Memory B cell (primary cell): ENCODE measurements at regions not wholly inside any gene's neighbourhood (a gene's known extent, or its start where the extent isn't known, plus 50 kb on each side); places are given as distances from the start of the nearest gene placed in this dataset.

ENCODE experiments used
- ATAC-seq: fragments of 150-1000 bp; cut with Tn5 transposase; 2 replicates; pipeline ENCODE4 v1.10.0; 2021; ENCODE audit warnings: low read depth, mild to moderate bottlenecking, moderate library complexity
- DNase-seq, 2 donors: peaks; one replicate each; pipeline ENCODE4 v3.0.0; 2022; ENCODE audit warnings: low spot score in 2 of 2
- H3K27ac Mint-ChIP-seq: one replicate; pipeline ENCODE4 v1.8.0; 2022; ENCODE audit warnings: mild to moderate bottlenecking, moderate library complexity, mixed read lengths
- H3K27me3 Mint-ChIP-seq: one replicate; pipeline ENCODE4 v1.8.0; 2022; ENCODE audit warnings: mixed read lengths
- H3K36me3 Mint-ChIP-seq: one replicate; pipeline ENCODE4 v1.8.0; 2022; ENCODE audit warnings: mild to moderate bottlenecking, mixed read lengths
- H3K4me1 Mint-ChIP-seq: one replicate; pipeline ENCODE4 v1.8.0; 2022; ENCODE audit warnings: mixed read lengths
- H3K4me3 Mint-ChIP-seq: one replicate; pipeline ENCODE4 v1.8.0; 2022; ENCODE audit warnings: mild to moderate bottlenecking, moderate library complexity, mixed read lengths
- H3K9me3 Mint-ChIP-seq: one replicate; pipeline ENCODE4 v1.8.0; 2022; ENCODE audit warnings: mixed read lengths

- DNase-seq = no peak
- H3K27me3 Mint-ChIP-seq = peaks cover 2% of the 10 kb centered on the region
- no peaks in the 10 kb centered on the region for H3K36me3 Mint-ChIP-seq
- no peak overlapping the region for H3K4me3 Mint-ChIP-seq
- peaks cover 1% of the 10 kb centered on the region for H3K9me3 Mint-ChIP-seq
- peaks cover 6% of the 10 kb centered on the region for H3K4me1 Mint-ChIP-seq
- no peak for ATAC-seq
- no peak overlapping the region for H3K27ac Mint-ChIP-seq
These were observed 480.3 kb downstream of the BCL11A start for GRCh38 chr2:60073201-60073600.

DNA sequence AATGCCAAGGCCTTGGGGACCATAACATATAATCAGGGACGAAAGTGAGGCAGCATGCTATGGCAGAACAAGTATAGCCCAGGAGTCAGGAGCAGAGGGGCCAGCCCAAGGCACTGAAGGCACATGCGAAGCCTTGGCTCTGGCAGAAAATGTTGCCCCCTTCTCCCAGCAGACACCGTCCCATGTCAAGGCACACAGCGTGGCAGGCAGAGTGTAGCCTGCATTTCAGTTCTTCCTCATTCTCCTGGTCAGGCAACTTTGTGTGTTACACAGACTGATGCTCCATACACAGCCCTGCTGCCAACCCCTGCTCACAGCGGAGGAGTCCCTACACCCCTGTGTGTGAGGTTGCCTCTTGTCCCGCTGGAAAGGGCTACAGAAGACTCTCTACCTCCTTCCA, 480.8 kb downstream of the BCL11A start:
- Mint-ChIP-seq H3K9me3 (peaks cover 1% of the 10 kb centered on the region), H3K27ac (no peak overlapping the region), H3K27me3 (peaks cover 2% of the 10 kb centered on the region), H3K4me3 (no peak overlapping the region), H3K36me3 (no peaks in the 10 kb centered on the region), H3K4me1 (peaks cover 6% of the 10 kb centered on the region)
- ATAC-seq = no peak
- DNase-seq = no peak

DNA sequence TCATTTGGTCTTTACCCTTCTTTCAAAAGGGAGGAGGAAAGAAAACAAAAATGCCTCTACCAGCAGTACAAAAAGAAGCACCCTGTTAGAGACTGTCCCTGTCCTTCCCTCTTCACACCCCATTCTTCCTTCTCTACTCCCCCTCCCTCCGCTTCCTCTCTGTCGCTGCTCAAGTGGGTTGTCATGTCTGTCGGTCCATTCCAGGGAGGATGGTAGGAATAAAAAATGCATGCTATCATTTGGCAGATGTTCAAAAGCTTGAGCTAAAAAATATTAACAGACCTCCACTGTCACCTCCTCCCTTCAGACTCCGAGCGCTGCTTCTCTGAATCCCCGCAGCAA, 482.0 kb downstream of the BCL11A start:
- H3K4me3 Mint-ChIP-seq = no peak overlapping the region
- no peak for DNase-seq
- H3K27me3 Mint-ChIP-seq = peaks cover 2% of the 10 kb centered on the region
- peaks cover 6% of the 10 kb centered on the region for H3K4me1 Mint-ChIP-seq
- H3K9me3 Mint-ChIP-seq = peaks cover 1% of the 10 kb centered on the region
- no peak overlapping the region for H3K27ac Mint-ChIP-seq
- no peaks in the 10 kb centered on the region for H3K36me3 Mint-ChIP-seq
- no peak for ATAC-seq

DNA sequence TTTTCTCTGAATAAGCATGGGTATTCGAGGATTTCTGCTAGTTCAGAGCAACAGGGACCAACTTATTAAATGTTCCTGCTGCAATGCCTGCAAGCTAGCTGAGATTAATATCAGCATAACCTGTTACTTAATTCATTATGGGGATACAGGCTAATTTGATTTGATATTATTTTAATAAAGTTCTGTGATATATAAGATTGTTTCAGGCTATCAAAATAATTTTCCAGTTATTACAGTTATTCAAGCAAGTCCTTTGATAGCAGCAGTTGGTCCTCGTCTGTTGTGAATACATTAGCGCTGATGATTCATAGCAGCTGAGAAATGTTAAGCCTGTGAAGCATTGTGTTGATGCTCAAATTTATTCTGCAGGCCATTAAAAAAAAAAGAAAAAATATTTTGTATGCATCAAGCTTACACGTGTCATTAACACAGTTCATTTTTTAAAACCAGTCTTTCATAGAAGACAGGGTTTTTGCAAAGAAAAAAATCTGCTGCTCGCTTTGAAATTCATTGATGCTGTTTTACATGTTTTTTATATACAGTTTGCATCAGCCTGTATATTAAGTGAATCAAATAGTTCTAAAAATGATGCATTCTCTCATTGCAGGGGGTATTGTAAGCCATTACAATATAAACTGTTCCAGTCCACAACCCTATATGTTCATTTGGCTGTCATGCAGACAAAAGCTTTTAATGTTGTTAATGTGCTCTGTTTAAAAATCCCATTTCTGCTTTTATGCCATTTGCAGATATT, 482.5 kb downstream of the BCL11A start:
- no peak overlapping the region for H3K27ac Mint-ChIP-seq
- H3K36me3 Mint-ChIP-seq = no peaks in the 10 kb centered on the region
- H3K9me3 Mint-ChIP-seq = peaks cover 1% of the 10 kb centered on the region
- no peak for ATAC-seq
- H3K4me3 Mint-ChIP-seq = no peak overlapping the region
- DNase-seq = no peak
- H3K4me1 Mint-ChIP-seq = peaks cover 6% of the 10 kb centered on the region
- H3K27me3 Mint-ChIP-seq = peaks cover 2% of the 10 kb centered on the region

DNA sequence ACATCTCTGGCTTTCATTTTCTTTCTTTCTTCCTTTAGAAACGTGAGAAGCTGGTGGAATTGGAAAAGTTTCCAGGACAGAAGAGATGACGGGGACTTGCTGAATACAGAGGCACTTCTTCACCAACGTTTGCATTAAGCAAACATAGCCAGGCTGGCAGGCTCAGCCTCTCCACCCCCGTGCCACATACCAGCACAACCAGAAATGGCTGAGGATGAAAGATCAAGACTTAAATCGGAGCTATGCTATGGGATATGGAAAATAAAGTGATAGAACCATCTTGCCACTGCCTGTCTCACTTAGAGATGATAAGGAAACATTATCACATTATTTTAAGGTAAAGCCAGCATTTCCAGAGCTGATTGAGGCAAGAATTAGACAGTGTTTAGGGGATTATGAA, 483.3 kb downstream of the BCL11A start:
- Mint-ChIP-seq H3K9me3 (peaks cover 1% of the 10 kb centered on the region), H3K4me3 (no peak overlapping the region), H3K27ac (no peak overlapping the region), H3K27me3 (peaks cover 2% of the 10 kb centered on the region), H3K36me3 (no peaks in the 10 kb centered on the region), H3K4me1 (peaks cover 6% of the 10 kb centered on the region)
- ATAC-seq (no peak), DNase-seq (no peak)

DNA sequence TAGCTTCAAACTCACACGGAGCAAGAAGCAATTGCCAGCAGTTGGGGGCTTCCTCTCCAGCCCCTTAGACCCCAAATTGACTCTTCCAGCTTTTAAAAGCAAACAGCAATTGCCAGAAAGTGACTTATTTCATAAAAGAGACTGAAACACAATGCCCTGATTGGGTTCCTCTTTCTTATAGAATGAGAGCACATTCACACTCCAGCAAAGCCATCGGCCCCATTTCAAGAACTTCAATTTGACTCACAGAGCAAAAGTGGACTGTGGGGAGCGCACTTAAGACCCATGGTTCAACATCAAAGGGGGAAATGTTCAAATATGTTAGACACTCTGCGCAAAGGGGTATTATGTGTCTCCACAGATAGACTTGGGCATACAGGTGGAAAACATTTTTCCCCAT, 484.7 kb downstream of the BCL11A start:
- Mint-ChIP-seq H3K27ac (no peak overlapping the region), H3K4me1 (peaks cover 3% of the 10 kb centered on the region), H3K9me3 (no peaks in the 10 kb centered on the region), H3K36me3 (no peaks in the 10 kb centered on the region), H3K27me3 (no peaks in the 10 kb centered on the region), H3K4me3 (no peak overlapping the region)
- ATAC-seq (no peak), DNase-seq (no peak)

GRCh38 chr2:60067006-60067405, 486.4 kb downstream of the BCL11A start:
- DNase-seq = no peak
- no peaks in the 10 kb centered on the region for H3K9me3 Mint-ChIP-seq
- peaks cover 6% of the 10 kb centered on the region for H3K4me1 Mint-ChIP-seq
- H3K27me3 Mint-ChIP-seq = no peaks in the 10 kb centered on the region
- no peak overlapping the region for H3K27ac Mint-ChIP-seq
- no peak for ATAC-seq
- no peaks in the 10 kb centered on the region for H3K36me3 Mint-ChIP-seq
- no peak overlapping the region for H3K4me3 Mint-ChIP-seq

GRCh38 chr2:60066096-60066839, 487.2 kb downstream of the BCL11A start:
- DNase-seq (no peak), ATAC-seq (no peak)
- no peaks in the 10 kb centered on the region for H3K9me3 Mint-ChIP-seq
- H3K27ac Mint-ChIP-seq = no peak overlapping the region
- no peaks in the 10 kb centered on the region for H3K36me3 Mint-ChIP-seq
- H3K27me3 Mint-ChIP-seq = no peaks in the 10 kb centered on the region
- H3K4me3 Mint-ChIP-seq = no peak overlapping the region
- H3K4me1 Mint-ChIP-seq = peaks cover 6% of the 10 kb centered on the region

- DNase-seq = no peak
These were observed 488.6 kb downstream of the BCL11A start for GRCh38 chr2:60064687-60065389.

GRCh38 chr2:60058781-60059180, 494.7 kb downstream of the BCL11A start:
- ATAC-seq (peak; percentile 98), DNase-seq (peak in 1 of 2 donors; percentile 33)
- Mint-ChIP-seq H3K36me3 (no peaks in the 10 kb centered on the region), H3K27me3 (no peaks in the 10 kb centered on the region), H3K4me3 (peak overlapping the region; percentile 1), H3K27ac (no peak overlapping the region), H3K9me3 (no peaks in the 10 kb centered on the region), H3K4me1 (peaks cover 14% of the 10 kb centered on the region)

More at GRCh38 chr2:60064687-60065389, 488.6 kb downstream of the BCL11A start:
- Mint-ChIP-seq H3K36me3 (no peaks in the 10 kb centered on the region), H3K27me3 (no peaks in the 10 kb centered on the region), H3K9me3 (no peaks in the 10 kb centered on the region), H3K27ac (no peak overlapping the region), H3K4me1 (peaks cover 6% of the 10 kb centered on the region), H3K4me3 (no peak overlapping the region)
- no peak for ATAC-seq

- peaks cover 14% of the 10 kb centered on the region for H3K4me1 Mint-ChIP-seq
- H3K27me3 Mint-ChIP-seq = peaks cover 1% of the 10 kb centered on the region
- no peaks in the 10 kb centered on the region for H3K36me3 Mint-ChIP-seq
- ATAC-seq (no peak), DNase-seq (no peak)
- H3K4me3 Mint-ChIP-seq = no peak overlapping the region
- no peaks in the 10 kb centered on the region for H3K9me3 Mint-ChIP-seq
- no peak overlapping the region for H3K27ac Mint-ChIP-seq
These were observed 498.7 kb downstream of the BCL11A start for GRCh38 chr2:60054571-60055340.

GRCh38 chr2:60053791-60054190, 499.7 kb downstream of the BCL11A start:
- DNase-seq = no peak
- Mint-ChIP-seq H3K36me3 (no peaks in the 10 kb centered on the region), H3K9me3 (no peaks in the 10 kb centered on the region), H3K4me3 (no peak overlapping the region), H3K27me3 (peaks cover 1% of the 10 kb centered on the region), H3K27ac (no peak overlapping the region), H3K4me1 (peaks cover 9% of the 10 kb centered on the region)
- peak; percentile 45 for ATAC-seq

DNA sequence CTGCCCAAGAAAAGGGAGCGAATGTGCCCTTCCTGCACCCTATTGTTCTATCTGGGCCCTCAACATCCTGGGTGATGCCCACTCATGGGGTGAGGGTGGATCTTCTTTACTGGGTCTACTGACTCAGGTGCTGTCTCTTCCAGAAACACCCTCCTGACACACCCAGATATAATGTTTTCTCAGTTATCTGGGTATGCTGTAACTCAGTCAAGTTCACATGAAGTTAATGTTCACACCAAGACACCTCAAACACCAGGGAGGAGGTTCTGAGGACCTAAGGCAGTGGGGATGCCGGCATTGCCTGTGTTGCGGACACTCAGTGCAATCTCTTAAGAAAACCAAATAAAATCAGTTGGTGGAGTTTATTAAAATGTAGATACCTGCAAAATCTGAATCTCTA, 500.9 kb downstream of the BCL11A start:
- no peaks in the 10 kb centered on the region for H3K9me3 Mint-ChIP-seq
- ATAC-seq = no peak
- no peak overlapping the region for H3K27ac Mint-ChIP-seq
- H3K4me3 Mint-ChIP-seq = no peak overlapping the region
- H3K27me3 Mint-ChIP-seq = peaks cover 1% of the 10 kb centered on the region
- H3K4me1 Mint-ChIP-seq = peaks cover 10% of the 10 kb centered on the region
- DNase-seq = no peak
- no peaks in the 10 kb centered on the region for H3K36me3 Mint-ChIP-seq

GRCh38 chr2:60051991-60052390, 501.5 kb downstream of the BCL11A start:
- Mint-ChIP-seq H3K4me1 (peaks cover 10% of the 10 kb centered on the region), H3K27me3 (peaks cover 1% of the 10 kb centered on the region), H3K4me3 (no peak overlapping the region), H3K27ac (no peak overlapping the region), H3K9me3 (no peaks in the 10 kb centered on the region), H3K36me3 (no peaks in the 10 kb centered on the region)
- DNase-seq (no peak), ATAC-seq (peak; percentile 34)
